Right lobe of liver (tissue), 6 donors: ENCODE measurements at regions not wholly inside any gene's neighbourhood (a gene's known extent, or its start where the extent isn't known, plus 50 kb on each side); places are given as distances from the start of the nearest gene placed in this dataset.

Experiments used
- ATAC-seq, 4 donors: fragments of 200-7000 bp; cut with Tn5 transposase; one replicate each; pipeline ENCODE4 v1.9.1; 2020; ENCODE audit warnings: mild to moderate bottlenecking in 4 of 4, moderate library complexity in 4 of 4
- DNase-seq, 3 donors: peaks; one replicate each; pipeline ENCODE4 v3.0.0-alpha.2; 2020
- H3K27ac ChIP-seq, 3 donors: fragments of 200-600 bp; one replicate each; pipeline ENCODE4 v1.8.0; 2022
- H3K27me3 ChIP-seq, 2 donors: fragments of 200-600 bp; one replicate each; pipeline ENCODE4 v1.8.0; 2022
- H3K36me3 ChIP-seq, 4 donors: fragments of 200-600 bp; sonication (generic) in 1 of 4; one replicate each; pipeline versions ENCODE4 v1.5.1 to v1.8.0; 2017 to 2022; ENCODE audit warnings: control low read depth in 1 of 4
- H3K4me1 ChIP-seq, 4 donors: fragments of 200-600 bp; sonication (generic) in 1 of 4; one replicate each; pipeline versions ENCODE4 v1.5.1 to v1.8.0; 2017 to 2022; ENCODE audit warnings: control low read depth in 1 of 4
- H3K4me3 ChIP-seq, 3 donors: fragments of 200-600 bp; one replicate each; pipeline ENCODE4 v1.8.0; 2022
- H3K9me3 ChIP-seq, 4 donors: fragments of 200-600 bp; sonication (generic) in 1 of 4; one replicate each; pipeline versions ENCODE4 v1.5.1 to v1.8.0; 2017 to 2022; ENCODE audit warnings: control low read depth in 1 of 4
- CTCF ChIP-seq, 4 donors: fragments of 200-600 bp in 3 of 4; fragments of 450-650 bp in 1 of 4; IDR thresholded peaks; one replicate each; pipeline versions ENCODE4 v1.5.1 to v1.8.0; 2016 to 2022; ENCODE audit warnings: antibody characterized with exemption in 4 of 4, mild to moderate bottlenecking in 2 of 4
- POLR2A ChIP-seq: fragments of 450-650 bp; IDR thresholded peaks from one replicate; pipeline ENCODE4 v1.6.1; 2017; ENCODE audit warnings: antibody characterized with exemption, mild to moderate bottlenecking
- WGBS: methylation state at CpG from one replicate; pipeline ENCODE4 v1.1.6; 2018; ENCODE audit warnings: low coverage, low lambda C conversion rate; ENCODE audit not compliant: insufficient coverage; ENCODE audit errors: missing lambda C conversion rate; 5-methylcytosine and 5-hydroxymethylcytosine counted together
- intact Hi-C, 2 donors: fragments of 100-400 bp; cut with DNase I; formaldehyde crosslinking; loops; one replicate each; pipeline versions ENCODE4 v1.11.2 to v1.14.1; 2022
- donor health status: DM: no; HTN: yes; CAD: no.
- donor health status: DM: no; HTN: no; CAD: no.
- donor health status: DM: no; HTN: no; CAD: no.
- donor health status: DM: no; HTN: yes; CAD: no.
- donor health status: DM: no; HTN: yes; CAD: no.

GRCh38 chr19:31906111-31906871, 439.1 kb upstream of the ZNF507 start:
- Histone ChIP-seq H3K27me3 (no peaks in the 10 kb centered on the region), H3K27ac (no peak overlapping the region), H3K9me3 (no peaks in the 10 kb centered on the region), H3K4me1 (no peaks in the 10 kb centered on the region), H3K4me3 (no peak overlapping the region), H3K36me3 (no peaks in the 10 kb centered on the region)
- WGBS, result 27% methylated on average over 9 of the region's 9 CpGs
- DNase-seq (no peak), ATAC-seq (peak in 1 of 4 donors; percentile 41)
- intact Hi-C loops, result no loop called here
- TF ChIP-seq CTCF (IDR thresholded peaks at IDR 0.05), result no peak
- TF ChIP-seq POLR2A, result no peak

- Histone ChIP-seq H3K4me1 (no peaks in the 10 kb centered on the region), H3K27me3 (no peaks in the 10 kb centered on the region), H3K4me3 (no peak overlapping the region), H3K9me3 (no peaks in the 10 kb centered on the region), H3K27ac (no peak overlapping the region), H3K36me3 (no peaks in the 10 kb centered on the region)
- TF ChIP-seq POLR2A (no peak), CTCF (IDR thresholded peaks at IDR 0.05) (no peak)
- intact Hi-C loops, result no loop called here
- ATAC-seq (no peak), DNase-seq (no peak)
- 22% methylated on average over 1 of the region's 1 CpG for WGBS
Measured at GRCh38 chr19:31907661-31908060, 437.7 kb upstream of the ZNF507 start.

- TF ChIP-seq POLR2A (no peak), CTCF (IDR thresholded peaks at IDR 0.05) (no peak)
- WGBS, result 38% methylated on average over 3 of the region's 3 CpGs
- H3K9me3 ChIP-seq, result no peaks in the 10 kb centered on the region
- H3K4me1 ChIP-seq, result no peaks in the 10 kb centered on the region
- no peak overlapping the region for H3K4me3 ChIP-seq
- H3K36me3 ChIP-seq, result no peaks in the 10 kb centered on the region
- no peak overlapping the region for H3K27ac ChIP-seq
- ATAC-seq (no peak), DNase-seq (no peak)
- H3K27me3 ChIP-seq, result no peaks in the 10 kb centered on the region
- intact Hi-C loops, result no loop called here
Measured at GRCh38 chr19:31908080-31908479, 437.3 kb upstream of the ZNF507 start.

- intact Hi-C loops, result no loop called here
- Histone ChIP-seq H3K4me3 (no peak overlapping the region), H3K27me3 (no peaks in the 10 kb centered on the region), H3K4me1 (no peaks in the 10 kb centered on the region), H3K36me3 (no peaks in the 10 kb centered on the region), H3K27ac (no peak overlapping the region), H3K9me3 (no peaks in the 10 kb centered on the region)
- no peak for ATAC-seq
- no peak for TF ChIP-seq CTCF (IDR thresholded peaks at IDR 0.05)
- TF ChIP-seq POLR2A, result no peak
- no peak for DNase-seq
- WGBS, result 34% methylated on average over 5 of the region's 10 CpGs
Measured at GRCh38 chr19:31908496-31909225, 436.7 kb upstream of the ZNF507 start.
